ENCODE measurements at regions not wholly inside any gene's neighbourhood (a gene's known extent, or its start where the extent isn't known, plus 50 kb on each side); places are given as distances from the start of the nearest gene placed in this dataset.

DNA sequence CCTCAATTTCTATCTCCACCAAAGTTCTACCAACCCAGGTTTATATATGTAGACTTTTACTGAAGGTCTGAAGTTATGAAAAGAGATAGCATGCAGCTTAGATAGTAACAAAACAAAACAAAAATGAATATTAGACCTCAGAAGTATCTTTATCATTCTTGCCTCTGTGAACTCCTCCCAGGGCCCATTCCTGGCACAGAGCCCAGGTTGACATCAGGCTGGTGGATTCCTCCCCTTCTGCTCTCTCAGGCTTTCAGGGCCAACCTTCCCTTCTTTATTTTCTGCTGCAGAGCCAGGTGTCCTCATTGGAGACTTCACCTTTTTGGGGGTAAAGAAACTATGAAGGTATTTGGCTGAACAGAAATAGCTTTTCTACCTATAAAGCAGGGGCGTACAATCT lies 112.8 kb upstream of the PITX2 start:
- DNase-seq (ENCODE audit: low read depth) = no peak
- H3K4me3 ChIP-seq (ENCODE audit: low read depth, low read length) = no peak overlapping the region
- TF ChIP-seq, protein P1, sequence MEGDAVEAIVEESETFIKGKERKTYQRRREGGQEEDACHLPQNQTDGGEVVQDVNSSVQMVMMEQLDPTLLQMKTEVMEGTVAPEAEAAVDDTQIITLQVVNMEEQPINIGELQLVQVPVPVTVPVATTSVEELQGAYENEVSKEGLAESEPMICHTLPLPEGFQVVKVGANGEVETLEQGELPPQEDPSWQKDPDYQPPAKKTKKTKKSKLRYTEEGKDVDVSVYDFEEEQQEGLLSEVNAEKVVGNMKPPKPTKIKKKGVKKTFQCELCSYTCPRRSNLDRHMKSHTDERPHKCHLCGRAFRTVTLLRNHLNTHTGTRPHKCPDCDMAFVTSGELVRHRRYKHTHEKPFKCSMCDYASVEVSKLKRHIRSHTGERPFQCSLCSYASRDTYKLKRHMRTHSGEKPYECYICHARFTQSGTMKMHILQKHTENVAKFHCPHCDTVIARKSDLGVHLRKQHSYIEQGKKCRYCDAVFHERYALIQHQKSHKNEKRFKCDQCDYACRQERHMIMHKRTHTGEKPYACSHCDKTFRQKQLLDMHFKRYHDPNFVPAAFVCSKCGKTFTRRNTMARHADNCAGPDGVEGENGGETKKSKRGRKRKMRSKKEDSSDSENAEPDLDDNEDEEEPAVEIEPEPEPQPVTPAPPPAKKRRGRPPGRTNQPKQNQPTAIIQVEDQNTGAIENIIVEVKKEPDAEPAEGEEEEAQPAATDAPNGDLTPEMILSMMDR (IDR thresholded peaks at IDR 0.05; ENCODE audit: insufficient read depth, low read length) = no peak

DNA sequence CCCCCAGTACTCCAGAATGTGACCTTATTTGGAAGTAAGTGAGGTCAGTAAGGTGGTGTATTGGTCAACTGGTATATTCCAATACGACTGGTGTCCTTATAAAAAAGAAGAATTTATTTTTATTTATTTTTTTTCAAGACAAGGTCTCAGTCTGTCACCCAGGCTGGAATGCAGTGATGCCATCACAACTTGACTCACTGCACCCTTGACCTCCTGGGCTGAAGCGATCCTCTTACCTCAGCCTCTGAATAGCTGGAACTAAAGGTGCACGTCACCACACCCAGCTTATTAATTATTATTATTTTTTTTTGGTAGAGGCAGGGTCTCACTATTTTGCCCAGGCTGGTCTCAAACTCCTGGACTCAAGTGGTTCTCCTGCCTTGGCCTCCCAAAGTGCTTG lies 115.1 kb upstream of the PITX2 start:
- no peak for DNase-seq (ENCODE audit: low read depth)

GRCh38 chr4:110742143-110742542 lies 119.3 kb upstream of the PITX2 start:
- H3K4me3 ChIP-seq (ENCODE audit: low read depth, low read length) = no peak overlapping the region
- TF ChIP-seq, protein P1 (IDR thresholded peaks at IDR 0.05; ENCODE audit: insufficient read depth, low read length) = no peak
- no peak for DNase-seq (ENCODE audit: low read depth)

More for the DNA sequence above, 115.1 kb upstream of the PITX2 start:
- TF ChIP-seq, protein P1 (IDR thresholded peaks at IDR 0.05; ENCODE audit: insufficient read depth, low read length) = no peak
- H3K4me3 ChIP-seq (ENCODE audit: low read depth, low read length) = no peak overlapping the region

DNA sequence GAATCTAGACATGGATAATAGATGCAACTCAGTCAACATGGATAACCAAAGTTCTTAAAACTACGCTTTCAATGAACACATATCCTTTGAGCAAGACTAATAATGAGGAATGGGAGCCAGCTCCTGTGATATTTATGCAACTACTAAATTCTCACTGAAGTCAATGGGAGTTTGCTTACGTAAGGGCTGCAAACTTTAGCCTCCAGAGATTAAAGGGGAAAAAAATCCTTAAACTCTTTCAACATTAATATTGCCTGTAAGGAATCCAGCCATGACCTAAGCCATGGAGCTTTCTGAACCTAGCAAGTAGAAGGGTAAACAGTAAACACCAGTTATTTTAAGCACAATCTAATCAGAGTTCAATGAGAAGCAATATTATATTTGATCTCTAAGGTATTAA lies 125.2 kb upstream of the PITX2 start:
- TF ChIP-seq, protein P1 (IDR thresholded peaks at IDR 0.05; ENCODE audit: insufficient read depth, low read length) = no peak
- no peak overlapping the region for H3K4me3 ChIP-seq (ENCODE audit: low read depth, low read length)
- DNase-seq (ENCODE audit: low read depth) = no peak

DNA sequence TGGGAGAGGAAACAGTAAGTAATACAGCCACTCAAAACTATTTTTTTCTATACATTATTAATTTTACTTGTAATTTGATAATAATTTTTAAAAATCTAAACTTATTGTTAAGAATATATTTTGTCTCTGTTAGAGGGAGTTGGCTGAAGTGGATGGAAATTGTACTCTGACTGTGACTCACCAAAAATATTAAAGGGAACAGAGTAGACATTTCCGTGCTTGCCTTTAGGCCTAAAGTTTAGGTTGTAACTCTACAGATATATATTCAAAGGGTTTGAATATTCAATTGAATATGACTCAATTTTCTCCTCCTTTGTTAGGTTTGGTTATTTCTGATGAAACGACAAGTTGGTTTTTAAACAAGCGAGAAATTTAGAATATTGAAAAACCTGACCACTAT lies 128.3 kb upstream of the PITX2 start:
- H3K4me3 ChIP-seq (ENCODE audit: low read depth, low read length) = no peak overlapping the region
- TF ChIP-seq, protein P1 (IDR thresholded peaks at IDR 0.05; ENCODE audit: insufficient read depth, low read length) = no peak
- no peak for DNase-seq (ENCODE audit: low read depth)

DNA sequence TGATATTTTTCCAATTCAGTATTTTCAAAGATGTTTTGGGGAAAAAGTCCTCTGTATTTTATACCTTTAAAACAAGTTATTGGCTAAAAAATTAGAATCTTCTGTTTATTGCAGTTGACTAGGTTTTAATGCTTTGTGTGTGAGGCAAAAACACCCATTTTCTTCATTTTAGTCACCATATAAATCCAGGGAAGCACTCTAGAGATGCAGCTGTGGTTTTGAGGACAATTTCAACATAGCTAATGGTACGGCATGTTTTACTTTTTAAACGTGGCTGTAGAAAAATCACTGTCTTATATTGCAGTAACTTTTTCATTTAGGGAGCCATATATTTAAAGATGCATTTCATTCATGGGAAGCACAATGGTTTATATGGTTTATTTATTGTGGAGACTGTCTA lies 129.1 kb upstream of the PITX2 start:
- DNase-seq (ENCODE audit: low read depth) = no peak
- H3K4me3 ChIP-seq (ENCODE audit: low read depth, low read length) = no peak overlapping the region
- TF ChIP-seq, protein P1 (IDR thresholded peaks at IDR 0.05; ENCODE audit: insufficient read depth, low read length) = no peak

GRCh38 chr4:110753466-110753865 lies 130.6 kb upstream of the PITX2 start:
- H3K4me3 ChIP-seq (ENCODE audit: low read depth, low read length) = no peak overlapping the region
- TF ChIP-seq, protein P1 (IDR thresholded peaks at IDR 0.05; ENCODE audit: insufficient read depth, low read length) = no peak
- DNase-seq (ENCODE audit: low read depth) = peak; percentile 44
